ENCODE measurements at regions not wholly inside any gene's neighbourhood (a gene's known extent, or its start where the extent isn't known, plus 50 kb on each side); places are given as distances from the start of the nearest gene placed in this dataset.
"Not testable (repeated sequence)": the region's sequence is repeated elsewhere in the genome, so short reads cannot be mapped to it uniquely, and the experiment has no call there.

- no peak for DNase-seq
These were observed 156.0 kb upstream of the JUN start for GRCh38 chr1:58939666-58940370.

DNA sequence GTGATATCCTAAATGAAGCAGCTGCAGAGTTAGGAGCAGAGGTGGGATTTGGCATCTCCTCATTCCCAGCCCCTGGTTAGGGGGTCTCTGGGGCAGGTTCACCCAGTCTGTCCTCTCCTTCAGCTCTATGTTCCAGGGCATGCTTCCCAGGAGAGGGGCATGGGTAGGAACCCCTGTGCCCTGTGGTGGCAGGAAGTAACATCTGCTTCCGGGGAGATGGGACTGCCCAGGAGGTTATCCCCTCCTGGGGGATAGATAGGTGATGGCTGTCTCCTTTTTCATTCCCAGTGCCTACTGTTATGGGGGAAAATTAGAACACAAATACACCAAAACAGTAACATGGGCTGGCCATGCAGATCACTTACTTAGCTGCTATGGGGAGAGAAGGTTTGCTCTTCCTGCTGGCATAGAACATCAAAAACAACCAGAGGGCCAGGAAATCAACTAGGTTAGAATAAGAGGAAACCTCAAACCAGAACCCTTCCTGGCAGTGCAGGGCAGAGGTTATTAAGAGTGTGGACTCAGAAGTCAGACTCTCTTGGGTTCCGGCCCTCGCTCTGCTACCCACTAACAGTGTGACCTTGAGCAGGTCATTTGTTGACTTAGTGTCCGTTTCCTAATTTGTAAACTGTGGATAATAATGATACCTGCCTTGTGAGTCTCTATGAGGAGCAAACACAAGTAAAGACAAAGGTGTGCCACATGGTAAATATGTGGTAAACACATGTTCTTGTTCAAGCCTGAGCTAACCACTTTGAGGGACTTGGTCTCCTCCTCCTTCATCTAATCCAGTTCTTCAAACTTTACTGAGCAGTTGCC lies 157.8 kb upstream of the JUN start:
- no peak for DNase-seq

GRCh38 chr1:58942759-58943191 lies 158.9 kb upstream of the JUN start:
- no peak for DNase-seq

GRCh38 chr1:58943776-58944175 lies 159.9 kb upstream of the JUN start:
- no peak for DNase-seq

- DNase-seq = no peak
These were observed 160.6 kb upstream of the JUN start for GRCh38 chr1:58944439-58944838.

DNA sequence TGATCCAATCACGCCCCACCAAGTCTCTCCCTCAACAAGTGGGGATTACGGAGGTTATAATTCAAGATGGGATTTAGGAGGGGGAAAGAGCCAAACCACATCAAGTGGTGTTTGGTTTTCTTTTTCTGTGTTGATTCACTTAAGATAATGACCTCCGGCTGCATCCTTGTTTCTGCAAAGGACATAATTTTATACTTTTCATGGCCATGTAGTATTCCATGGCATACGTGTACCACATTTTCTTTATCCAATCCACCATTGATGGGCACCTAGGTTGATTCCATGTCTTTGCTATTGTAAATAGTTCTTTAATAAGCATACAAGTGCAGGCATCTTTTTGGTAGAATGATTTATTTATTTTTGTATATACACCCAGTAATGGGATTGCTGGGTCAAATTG lies 162.5 kb upstream of the JUN start:
- no peak for DNase-seq

DNA sequence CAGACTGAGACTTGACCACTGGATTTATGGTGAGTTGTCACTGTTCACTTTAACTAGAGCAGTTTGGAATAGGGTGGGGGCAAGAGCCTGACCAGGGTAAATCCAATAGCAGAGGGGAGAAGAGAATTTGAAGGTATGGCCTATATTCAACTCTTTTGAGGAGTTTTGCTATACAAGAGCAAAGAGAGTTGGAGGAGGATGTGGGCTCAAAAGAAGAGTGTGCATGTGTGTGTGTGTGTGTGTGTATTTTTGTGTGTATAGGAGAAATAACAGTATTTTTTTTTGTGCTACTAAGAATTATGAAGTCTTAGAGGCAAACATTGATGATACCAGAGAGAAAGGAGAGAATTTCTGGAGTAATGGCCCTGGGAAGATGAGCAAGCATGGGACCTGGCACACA lies 164.8 kb upstream of the JUN start:
- no peak for DNase-seq

DNA sequence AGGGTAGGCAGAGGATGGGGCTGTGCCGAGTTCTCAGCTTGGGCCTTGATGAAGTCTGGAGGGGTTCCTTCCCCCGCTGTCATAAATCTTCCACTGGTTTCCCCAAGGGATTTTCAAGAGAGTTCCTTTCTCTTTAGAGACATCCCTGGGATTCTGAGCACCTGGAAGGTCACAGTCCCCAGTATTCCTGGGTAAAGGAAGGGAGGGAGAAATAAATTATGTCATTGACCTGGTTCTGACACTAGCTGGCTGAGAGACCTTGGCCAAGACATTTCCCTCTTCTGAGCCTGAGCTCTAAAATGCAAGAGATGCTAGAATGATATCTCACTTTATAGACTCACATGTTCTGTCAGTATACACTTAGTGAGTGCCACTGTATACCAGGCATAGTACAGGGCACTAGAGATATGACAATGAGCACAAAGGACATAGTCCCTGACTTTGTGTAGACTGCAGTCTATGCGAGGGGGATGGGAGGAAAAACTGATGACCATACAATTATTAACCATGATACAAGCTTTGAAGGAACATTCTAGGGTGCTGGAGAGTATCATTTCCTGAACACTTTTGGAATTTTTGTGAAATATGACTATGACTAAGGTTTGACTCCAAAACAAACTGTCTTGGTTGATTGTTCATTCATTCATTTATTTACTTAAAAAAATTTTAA lies 165.8 kb upstream of the JUN start:
- DNase-seq = no peak

DNA sequence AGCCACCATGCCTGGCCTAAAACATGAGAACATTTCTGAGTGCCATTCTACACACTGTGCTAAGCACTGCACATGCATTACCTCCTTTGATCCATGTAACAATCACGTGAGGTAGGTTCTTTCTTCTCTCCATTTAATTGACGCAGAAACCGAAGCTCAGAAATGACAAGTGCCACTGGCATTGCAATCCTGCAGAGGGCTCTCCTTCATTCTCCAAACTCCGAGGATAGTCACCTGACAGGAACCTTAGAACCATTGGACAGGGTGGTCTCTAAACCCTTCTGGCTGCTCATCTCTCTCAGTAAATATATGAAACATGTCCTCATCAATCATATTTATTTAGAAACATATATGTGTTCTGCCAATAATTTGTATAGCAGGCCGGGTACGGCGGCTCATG lies 167.1 kb upstream of the JUN start:
- no peak for DNase-seq

- DNase-seq = not testable (repeated sequence)
These were observed 170.1 kb upstream of the JUN start for GRCh38 chr1:58953951-58954350.

GRCh38 chr1:58963287-58963686 lies 179.4 kb upstream of the JUN start:
- not testable (repeated sequence) for DNase-seq

- DNase-seq = no peak
These were observed 180.6 kb upstream of the JUN start for GRCh38 chr1:58964428-58964827.

GRCh38 chr1:58964880-58965279 lies 181.0 kb upstream of the JUN start:
- DNase-seq = no peak

GRCh38 chr1:58966103-58966916 lies 182.5 kb upstream of the JUN start:
- no peak for DNase-seq

DNA sequence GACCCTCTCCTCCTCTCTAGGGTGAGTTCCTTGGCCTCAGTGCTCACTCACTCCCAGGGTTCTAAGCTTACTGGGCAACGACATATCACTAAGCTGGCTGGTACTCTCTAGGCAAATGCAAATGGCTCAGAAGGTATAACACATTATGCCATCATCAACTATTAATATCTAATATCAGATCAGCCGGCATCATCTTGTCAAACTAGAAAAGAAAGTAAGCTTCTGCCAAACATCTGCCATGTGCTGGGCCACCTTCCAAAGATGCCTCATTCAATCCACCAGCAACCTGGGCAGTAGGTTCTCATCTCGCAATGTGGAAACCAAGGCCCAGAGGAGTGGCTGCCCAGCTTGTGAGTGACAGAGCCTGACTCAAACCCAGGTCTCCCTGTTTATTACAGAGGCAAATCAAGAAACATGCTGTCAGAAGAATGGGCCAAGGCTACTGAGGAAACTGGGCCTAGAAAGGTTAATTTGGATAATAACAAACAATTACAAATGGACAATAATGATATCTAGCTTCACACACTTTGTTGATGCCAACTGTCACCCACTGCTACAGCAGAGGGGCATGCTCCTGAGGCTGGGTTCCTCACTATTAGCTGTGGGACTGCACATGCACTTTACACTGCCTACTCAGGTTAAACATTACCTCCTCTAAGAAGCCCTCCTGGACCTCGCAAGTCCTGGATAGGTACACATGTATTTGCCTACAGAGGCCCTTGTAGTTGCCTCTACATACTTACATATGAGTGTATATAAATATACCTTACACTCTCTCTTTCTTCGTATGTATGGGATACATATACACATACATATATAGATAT lies 183.3 kb upstream of the JUN start:
- DNase-seq = no peak

DNA sequence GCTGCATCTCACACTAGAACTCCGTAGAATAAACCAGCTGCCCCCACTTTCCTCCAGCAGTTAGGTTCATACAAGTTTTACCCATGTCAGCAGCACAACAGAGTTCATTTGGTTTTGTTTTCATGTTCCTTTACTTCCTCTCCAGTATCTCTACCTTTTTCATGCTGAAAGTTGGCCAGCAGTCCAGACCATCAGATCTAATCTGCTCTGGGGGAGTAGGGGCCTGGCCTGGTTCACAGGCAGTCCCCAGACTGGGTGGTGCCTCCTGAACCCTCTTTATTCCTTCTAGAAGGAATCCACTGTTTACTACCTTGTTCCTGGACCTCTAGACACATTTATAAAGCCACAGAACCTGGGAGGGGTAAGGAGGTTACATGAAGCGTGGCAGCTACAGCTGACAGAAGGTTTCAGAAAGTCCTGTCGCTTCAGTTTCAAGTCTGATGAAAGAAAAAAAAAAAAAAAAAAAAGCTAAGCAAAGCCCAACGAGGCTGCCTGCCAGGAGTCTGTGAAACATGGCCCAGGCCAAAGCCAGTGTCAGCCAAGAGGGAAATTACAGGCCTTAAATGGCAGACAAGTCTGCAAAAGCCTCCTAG lies 184.6 kb upstream of the JUN start:
- peak; percentile 22 for DNase-seq

GRCh38 chr1:58969176-58969575 lies 185.3 kb upstream of the JUN start:
- not testable (repeated sequence) for DNase-seq

GRCh38 chr1:58971629-58972140 lies 187.8 kb upstream of the JUN start:
- no peak for DNase-seq

GRCh38 chr1:58975888-58976287 lies 192.0 kb upstream of the JUN start:
- DNase-seq = peak; percentile 52

- no peak for DNase-seq
These were observed 192.4 kb upstream of the JUN start for GRCh38 chr1:58976294-58976693.

- no peak for DNase-seq
These were observed 193.8 kb upstream of the JUN start for GRCh38 chr1:58977598-58977997.
